GM12891 (cell line): ENCODE measurements at regions not wholly inside any gene's neighbourhood (a gene's known extent, or its start where the extent isn't known, plus 50 kb on each side); places are given as distances from the start of the nearest gene placed in this dataset.

Source experiments
- POLR2AphosphoS5 ChIP-seq: IDR thresholded peaks from 2 replicates; pipeline ENCODE4 v1.6.1; 2011; ENCODE audit warnings: low read depth, low read length, control low read depth
- SPI1 ChIP-seq: IDR thresholded peaks from 2 replicates; pipeline ENCODE4 v1.6.1; 2011; ENCODE audit warnings: low read depth, low read length, control low read depth
- TAF1 ChIP-seq: IDR thresholded peaks from 2 replicates; pipeline ENCODE4 v1.6.1; 2011; ENCODE audit warnings: low read depth, low read length, control low read depth

DNA sequence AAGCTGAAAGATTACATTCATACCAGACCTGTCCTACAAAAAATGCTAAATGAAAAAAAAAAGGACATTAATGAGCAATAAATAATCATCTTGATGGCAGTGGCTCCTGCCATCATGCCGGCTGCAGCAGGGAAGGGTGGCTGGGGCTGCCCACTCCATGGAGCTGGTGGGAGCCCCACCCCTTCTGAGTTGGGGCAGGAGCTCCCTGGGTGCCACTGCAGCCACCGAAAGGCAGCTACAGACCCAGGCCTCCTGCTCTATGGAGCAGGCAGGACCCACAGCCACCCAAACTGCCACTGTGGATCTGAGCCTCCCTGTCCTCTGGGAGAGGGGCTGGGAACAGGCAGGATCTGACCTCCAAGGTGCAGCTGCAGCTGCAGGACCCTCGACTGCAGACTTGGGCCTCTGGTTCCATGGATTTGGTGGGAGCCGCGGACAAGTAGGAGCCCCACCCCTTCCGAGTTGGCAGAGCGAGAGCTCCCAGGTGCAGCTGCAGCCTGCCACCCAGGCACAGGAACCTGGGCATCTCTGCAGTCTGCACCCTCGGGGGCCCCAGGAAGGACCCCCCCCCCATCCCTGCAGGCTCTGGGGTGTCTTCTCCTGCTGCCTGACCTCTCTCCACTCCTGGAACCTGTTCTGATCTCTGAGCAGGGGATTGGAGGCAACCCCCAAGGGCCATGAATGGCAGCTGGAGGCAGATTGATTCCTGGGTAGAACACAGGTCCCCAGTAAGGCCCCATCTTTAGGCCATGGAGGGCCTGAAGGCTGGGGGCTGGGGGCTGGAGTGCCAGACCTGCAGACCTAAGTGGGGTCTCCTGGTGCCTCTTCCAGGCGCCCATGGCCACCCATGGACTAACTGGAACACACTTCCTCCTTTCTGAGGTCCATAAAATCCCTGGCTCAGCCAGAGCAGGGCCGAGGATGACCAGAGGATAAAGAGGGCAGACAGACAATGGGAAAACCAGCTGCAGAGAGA lies 70.4 kb upstream of the TTC14 start:
- TF ChIP-seq TAF1 (no peak), POLR2AphosphoS5 (no peak), SPI1 (no peak)
